ENCODE measurements at regions not wholly inside any gene's neighbourhood (a gene's known extent, or its start where the extent isn't known, plus 50 kb on each side); places are given as distances from the start of the nearest gene placed in this dataset.

- H3K27me3 ChIP-seq: no peaks in the 10 kb centered on the region
- WGBS, 4 donors: 63 to 77% (median 73%) methylated on average over 2 of the region's 2 CpGs
- intact Hi-C loops (cut with DNase I): loop anchor here (2.0 to 10.0 kb wide), 4 partner anchors 129 to 293 kb away; no protein-coding TSS in a partner anchor
- no peak for DNase-seq
- H3K36me3 ChIP-seq (replicated peaks in 1 of 2): no peaks in the 10 kb centered on the region
- no peak overlapping the region for H3K4me3 ChIP-seq
- H3K4me1 ChIP-seq (replicated peaks in 1 of 2): no peaks in the 10 kb centered on the region
- H3K27ac ChIP-seq: no peak overlapping the region
- no peaks in the 10 kb centered on the region for H3K9me3 ChIP-seq (replicated peaks in 1 of 3)
- TF ChIP-seq CTCF (IDR thresholded peaks at IDR 0.05): no peak
- no peak for TF ChIP-seq POLR2A (IDR thresholded peaks at IDR 0.05)
These were observed 82.7 kb upstream of the ABCD3 start for GRCh38 chr1:94335447-94335846.

- H3K4me1 ChIP-seq (replicated peaks in 1 of 2): no peaks in the 10 kb centered on the region
- H3K27me3 ChIP-seq: no peaks in the 10 kb centered on the region
- no peaks in the 10 kb centered on the region for H3K9me3 ChIP-seq (replicated peaks in 1 of 3)
- H3K36me3 ChIP-seq (replicated peaks in 1 of 2): no peaks in the 10 kb centered on the region
- 78 to 98% (median 87%) methylated on average over 2 of the region's 2 CpGs for WGBS, 4 donors
- intact Hi-C loops (cut with DNase I): loop anchor here (2.0 to 10.0 kb wide), 4 partner anchors 130 to 292 kb away; no protein-coding TSS in a partner anchor
- no peak overlapping the region for H3K4me3 ChIP-seq
- H3K27ac ChIP-seq: no peak overlapping the region
- DNase-seq: no peak
- TF ChIP-seq CTCF (IDR thresholded peaks at IDR 0.05): no peak
- TF ChIP-seq POLR2A (IDR thresholded peaks at IDR 0.05): no peak
These were observed 83.4 kb upstream of the ABCD3 start for GRCh38 chr1:94334764-94335163.

- intact Hi-C loops (cut with DNase I): loop anchor here (5.0 to 10.0 kb wide), 2 partner anchors 132 to 291 kb away; no protein-coding TSS in a partner anchor
- Histone ChIP-seq H3K9me3 (replicated peaks in 1 of 3) (no peaks in the 10 kb centered on the region), H3K4me1 (replicated peaks in 1 of 2) (no peaks in the 10 kb centered on the region), H3K4me3 (no peak overlapping the region), H3K36me3 (replicated peaks in 1 of 2) (no peaks in the 10 kb centered on the region), H3K27ac (no peak overlapping the region), H3K27me3 (no peaks in the 10 kb centered on the region)
- no peak for DNase-seq
- TF ChIP-seq CTCF (IDR thresholded peaks at IDR 0.05) (no peak), POLR2A (IDR thresholded peaks at IDR 0.05) (no peak)
- 65 to 92% (median 68%) methylated on average over 3 to 4 of the region's 4 CpGs for WGBS, 4 donors
These were observed 85.2 kb upstream of the ABCD3 start for GRCh38 chr1:94332952-94333351.

GRCh38 chr1:94332516-94332915, 85.7 kb upstream of the ABCD3 start:
- Histone ChIP-seq H3K36me3 (replicated peaks in 1 of 2) (no peaks in the 10 kb centered on the region), H3K4me3 (no peak overlapping the region), H3K4me1 (replicated peaks in 1 of 2) (no peaks in the 10 kb centered on the region), H3K27me3 (no peaks in the 10 kb centered on the region), H3K9me3 (replicated peaks in 1 of 3) (no peaks in the 10 kb centered on the region), H3K27ac (no peak overlapping the region)
- intact Hi-C loops (cut with DNase I): loop anchor here (5.0 to 10.0 kb wide), 2 partner anchors 132 to 290 kb away; no protein-coding TSS in a partner anchor
- TF ChIP-seq CTCF (IDR thresholded peaks at IDR 0.05) (no peak), POLR2A (IDR thresholded peaks at IDR 0.05) (no peak)
- no peak for DNase-seq

Data from adrenal gland (tissue), 9 donors.